GM12878 (cell line): ENCODE measurements at regions not wholly inside any gene's neighbourhood (a gene's known extent, or its start where the extent isn't known, plus 50 kb on each side); places are given as distances from the start of the nearest gene placed in this dataset.

Source experiments
- ATAC-seq: fragments of 200-7000 bp; cut with Tn5 transposase; 3 replicates; pipeline ENCODE4 v1.9.1; 2020; ENCODE audit warnings: mild to moderate bottlenecking, moderate library complexity
- BruUV-seq: library from RNA; stranded (reverse); fragments of 400-500 nt; replicated peaks from 2 replicates; lab custom pipeline; 2021; lab: Mats Ljungman, UMichigan
- CTCF ChIA-PET: fragments of 300-600 bp; sonication (Branson Sonifier 250); formaldehyde crosslinking; extraction: SDS; loops from one replicate; lab custom pipeline; 2021; ENCODE audit warnings: inconsistent platforms; lab: Yijun Ruan, JAX
- POLR2A ChIA-PET: fragments of 350-600 bp; formaldehyde crosslinking; extraction: SDS; loops from one replicate; lab custom pipeline; 2021; ENCODE audit warnings: inconsistent platforms; lab: Charles Lee
- RAD21 ChIA-PET: fragments of 300-600 bp; sonication (Branson Sonifier 250); formaldehyde crosslinking; loops from one replicate; lab custom pipeline; 2023; ENCODE audit warnings: antibody characterized with exemption; ENCODE audit not compliant: unreplicated experiment; lab: Charles Lee
- SMC1A ChIA-PET: fragments of 300-600 bp; sonication (Branson Sonifier 250); formaldehyde crosslinking; loops from one replicate; lab custom pipeline; 2023; ENCODE audit not compliant: unreplicated experiment, uncharacterized antibody; lab: Charles Lee
- DNase-seq: peaks from one replicate; pipeline ENCODE4 v3.0.0-alpha.2; 2011; ENCODE audit warnings: low read depth, low spot score
- FAIRE-seq: peaks from 3 replicates; lab custom pipeline; 2011; peaks lifted over from hg19 to GRCh38; lab: Jason Lieb, UNC
- H2AFZ ChIP-seq: 2 replicates; pipeline ENCODE4 v1.6.0; 2011; ENCODE audit warnings: low read depth, low read length, control low read depth; ENCODE audit not compliant: control insufficient read depth
- H3K27ac ChIP-seq: 2 replicates; pipeline ENCODE4 v1.5.1; 2011; ENCODE audit warnings: control low read depth; ENCODE audit not compliant: control insufficient read depth, insufficient read depth
- H3K27me3 ChIP-seq, 2 experiments: replicated peaks in 1 of 2; 2 replicates each; pipeline versions ENCODE4 v1.6.0 to v1.6.1; 2011; ENCODE audit warnings: low read length in 1 of 2; ENCODE audit not compliant: control insufficient read depth in 2 of 2, insufficient read depth in 2 of 2
- H3K36me3 ChIP-seq, 2 experiments: 2 replicates each; pipeline ENCODE4 v1.5.1; 2011; ENCODE audit warnings: low read length in 1 of 2; ENCODE audit not compliant: control insufficient read depth in 2 of 2, insufficient read depth in 2 of 2
- H3K4me1 ChIP-seq: 2 replicates; pipeline ENCODE4 v1.6.1; 2011; ENCODE audit warnings: mild to moderate bottlenecking, low read length, moderate library complexity, mixed read lengths; ENCODE audit not compliant: control insufficient read depth, insufficient read depth
- H3K4me2 ChIP-seq: 2 replicates; pipeline ENCODE4 v1.6.0; 2011; ENCODE audit warnings: control low read depth; ENCODE audit not compliant: control insufficient read depth, insufficient read depth
- H3K4me3 ChIP-seq: fragments of 200-600 bp; sonication (generic); 2 replicates; pipeline ENCODE4 v1.5.1; 2016
- H3K79me2 ChIP-seq: 2 replicates; pipeline ENCODE4 v1.6.0; 2011; ENCODE audit warnings: low read length; ENCODE audit not compliant: control insufficient read depth, insufficient read depth
- H3K9ac ChIP-seq: 2 replicates; pipeline ENCODE4 v1.8.0; 2011; ENCODE audit warnings: low read length, control low read depth, mixed read lengths; ENCODE audit not compliant: control insufficient read depth, insufficient read depth
- H3K9me3 ChIP-seq: replicated peaks from 3 replicates; pipeline ENCODE4 v1.5.1; 2011; ENCODE audit warnings: mild to moderate bottlenecking, low read length; ENCODE audit not compliant: control insufficient read depth, insufficient read depth
- H4K20me1 ChIP-seq: 2 replicates; pipeline ENCODE4 v1.6.0; 2011; ENCODE audit not compliant: control insufficient read depth, insufficient read depth
- BACH1 ChIP-seq: fragments of 450-650 bp; IDR thresholded peaks from 2 replicates; pipeline ENCODE4 v1.6.1; 2017; ENCODE audit warnings: mild to moderate bottlenecking, borderline replicate concordance
- BRCA1 ChIP-seq: IDR thresholded peaks from 2 replicates; pipeline ENCODE4 v1.6.1; 2011; ENCODE audit warnings: low read depth, low read length, improper control_type of control experiment
- DPF2 ChIP-seq: fragments of 450-650 bp; IDR thresholded peaks from 2 replicates; pipeline ENCODE4 v1.6.1; 2017; ENCODE audit warnings: mild to moderate bottlenecking
- EGR1 ChIP-seq, 2 experiments: IDR thresholded peaks; 1 replicate in 1 of 2; 2 replicates in 1 of 2; pipeline ENCODE4 v1.6.1; 2011 to 2012; ENCODE audit warnings: low read depth in 2 of 2, low read length in 2 of 2, borderline replicate concordance in 1 of 2, mild to moderate bottlenecking in 1 of 2, moderate library complexity in 1 of 2
- EP300 ChIP-seq, 2 experiments: fragments of 150-350 bp in 1 of 2; IDR thresholded peaks; 2 replicates each; pipeline ENCODE4 v1.6.1; 2011 to 2012; ENCODE audit warnings: low read depth in 2 of 2, low read length in 2 of 2, borderline replicate concordance in 1 of 2, improper control_type of control experiment in 1 of 2, inconsistent platforms in 1 of 2; ENCODE audit not compliant: control insufficient read depth in 1 of 2
- FOS ChIP-seq: IDR thresholded peaks from 3 replicates; pipeline ENCODE4 v1.6.1; 2011; ENCODE audit warnings: borderline replicate concordance; ENCODE audit not compliant: insufficient read length; ENCODE audit errors: extremely low read depth
- HSF1 ChIP-seq: fragments of 150-350 bp; IDR thresholded peaks from 2 replicates; pipeline ENCODE4 v1.6.1; 2014; ENCODE audit warnings: mild to moderate bottlenecking, low read depth, low read length
- NFXL1 ChIP-seq: fragments of 450-650 bp; IDR thresholded peaks from 2 replicates; pipeline ENCODE4 v1.6.1; 2017; ENCODE audit warnings: antibody characterized with exemption, mild to moderate bottlenecking, borderline replicate concordance
- PAX8 ChIP-seq: fragments of 450-650 bp; IDR thresholded peaks from 2 replicates; pipeline ENCODE4 v1.6.1; 2017; ENCODE audit warnings: mild to moderate bottlenecking, moderate library complexity
- PRDM15 ChIP-seq: fragments of 450-650 bp; formaldehyde crosslinking; IDR thresholded peaks from 2 replicates; pipeline ENCODE4 v1.4.0; 2020; ENCODE audit warnings: mild to moderate bottlenecking, moderate library complexity
- SPI1 ChIP-seq: IDR thresholded peaks from 2 replicates; pipeline ENCODE4 v1.6.1; 2011; ENCODE audit warnings: low read depth, mild to moderate bottlenecking, low read length, moderate library complexity, borderline replicate concordance; ENCODE audit not compliant: insufficient read depth
- WGBS: methylation state at CpG from one replicate; pipeline ENCODE4 v1.1.6; 2016; ENCODE audit warnings: low lambda C conversion rate; ENCODE audit not compliant: insufficient replicate concordance, insufficient coverage; ENCODE audit errors: missing lambda C conversion rate; 5-methylcytosine and 5-hydroxymethylcytosine counted together
- in situ Hi-C: fragments of 300-500 bp; cut with MboI; formaldehyde crosslinking; loops from 9 replicates; pipeline ENCODE4 v1.14.3; 2018; ENCODE audit warnings: mixed read lengths
- intact Hi-C: fragments of 100-400 bp; cut with micrococcal nuclease; formaldehyde crosslinking; loops from one replicate; pipeline ENCODE4 v1.14.2; 2022; ENCODE audit not compliant: unreplicated experiment

DNA sequence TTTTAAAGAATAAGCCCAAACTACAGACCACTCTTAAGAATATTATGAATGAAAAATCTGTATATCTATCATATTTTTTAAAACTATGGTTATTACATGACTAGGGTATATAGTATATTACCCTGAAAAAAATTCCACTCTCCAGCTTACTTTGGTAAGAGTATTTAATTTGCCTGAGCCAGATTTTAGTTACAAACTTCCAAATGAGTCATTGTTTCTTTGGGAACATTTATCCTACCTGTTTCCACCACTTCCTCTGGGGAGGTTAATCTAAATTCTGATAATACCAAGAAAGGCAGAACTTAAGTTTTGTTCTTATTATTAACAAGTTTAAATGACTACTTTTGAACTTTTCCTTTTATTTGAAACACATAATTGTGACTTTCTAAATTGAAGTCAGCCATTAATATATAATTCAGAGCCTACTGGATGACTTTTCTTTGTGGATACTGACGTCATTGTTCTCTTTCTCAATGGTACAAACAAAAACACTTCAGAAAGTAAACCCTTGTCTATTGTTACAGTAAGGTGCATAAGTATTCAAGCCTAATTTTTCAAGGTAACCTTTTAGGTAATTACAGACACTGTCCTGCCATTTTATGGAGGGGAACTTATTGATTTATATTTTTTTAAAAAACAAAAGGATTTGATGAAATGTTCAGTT lies 135.6 kb upstream of the TLL1 start:
- RAD21 ChIA-PET = no interaction called here
- Histone ChIP-seq H3K27ac (no peak overlapping the region), H3K4me2 (no peak overlapping the region), H3K36me3 (no peaks in the 10 kb centered on the region), H3K79me2 (no peaks in the 10 kb centered on the region), H3K4me1 (no peaks in the 10 kb centered on the region), H3K27me3 (no peaks in the 10 kb centered on the region), H3K4me3 (no peak overlapping the region), H2AFZ (no peak overlapping the region), H3K9ac (no peak overlapping the region), H3K9me3 (no peaks in the 10 kb centered on the region), H4K20me1 (no peaks in the 10 kb centered on the region)
- intact Hi-C loops = no loop called here
- no peak for TF ChIP-seq HSF1
- no peak for TF ChIP-seq PRDM15 (CRISPR knock-in tag)
- TF ChIP-seq DPF2 = no peak
- TF ChIP-seq EGR1 (IDR thresholded peaks at IDR 0.05; ENCODE audit: borderline replicate concordance in 1 of 2, low read depth in 2 of 2, low read length in 2 of 2) = no peak
- no peak for TF ChIP-seq FOS
- TF ChIP-seq BRCA1 = no peak
- TF ChIP-seq NFXL1 = no peak
- no peak for TF ChIP-seq BACH1
- no peak for TF ChIP-seq PAX8
- TF ChIP-seq SPI1 = no peak
- TF ChIP-seq EP300 (IDR thresholded peaks at IDR 0.05; ENCODE audit: borderline replicate concordance in 1 of 2, control insufficient read depth in 1 of 2, low read depth in 2 of 2, low read length in 2 of 2) = no peak
- ATAC-seq (no peak), FAIRE-seq (no peak), DNase-seq (no peak)
- in situ Hi-C loops = no loop called here
- CTCF ChIA-PET = interaction anchor here (0.6 kb wide), 1 partner anchor 144 kb away, joined by 3 read pairs; no protein-coding TSS in a partner anchor
- POLR2A ChIA-PET = interaction anchor here (0.5 kb wide), 1 partner anchor 25 kb away, joined by 3 read pairs; no protein-coding TSS in a partner anchor
- SMC1A ChIA-PET = interaction anchor here (1.2 kb wide), 1 partner anchor 14 kb away, joined by 3 read pairs; no protein-coding TSS in a partner anchor
- 4% methylated on average over 1 of the region's 1 CpG for WGBS
- no TSS peak for BruUV-seq
